Head of caudate nucleus (tissue), 42 donors: ENCODE measurements at regions not wholly inside any gene's neighbourhood (a gene's known extent, or its start where the extent isn't known, plus 50 kb on each side); places are given as distances from the start of the nearest gene placed in this dataset.

ENCODE experiments used
- DNase-seq, 42 donors: peaks; one replicate each; pipeline versions ENCODE4 v3.0.0 to v3.0.0-alpha.2; 2020 to 2021; ENCODE audit warnings: mixed read lengths in 7 of 42
- intact Hi-C: fragments of 100-400 bp; cut with DNase I; formaldehyde crosslinking; loops from one replicate; pipeline ENCODE4 v1.15.0; 2022

GRCh38 chr1:209064850-209065706, 518.4 kb upstream of the CAMK1G start:
- no peak for DNase-seq
- intact Hi-C loops, result no loop called here

GRCh38 chr1:209072481-209072880, 511.0 kb upstream of the CAMK1G start:
- no peak for DNase-seq
- intact Hi-C loops, result no loop called here

DNA sequence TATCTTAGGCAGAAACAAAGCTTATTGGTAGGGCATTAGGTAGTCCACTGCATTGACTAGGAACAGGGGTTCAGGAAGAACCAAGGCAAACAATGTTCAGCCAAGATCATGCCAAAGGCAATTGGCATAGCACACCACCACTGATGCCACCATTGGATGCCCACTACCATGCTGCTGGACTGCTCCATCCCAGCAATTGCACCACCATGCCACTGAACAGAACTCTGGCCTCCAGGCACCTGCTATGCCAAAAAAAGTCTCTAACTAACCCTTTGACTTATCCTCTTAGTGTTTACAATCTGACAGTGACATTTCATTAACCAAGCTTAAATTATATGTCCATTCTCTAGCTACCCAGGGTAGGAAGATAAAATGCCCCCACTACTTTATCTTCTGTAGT, 509.6 kb upstream of the CAMK1G start:
- DNase-seq, result no peak
- intact Hi-C loops, result no loop called here

DNA sequence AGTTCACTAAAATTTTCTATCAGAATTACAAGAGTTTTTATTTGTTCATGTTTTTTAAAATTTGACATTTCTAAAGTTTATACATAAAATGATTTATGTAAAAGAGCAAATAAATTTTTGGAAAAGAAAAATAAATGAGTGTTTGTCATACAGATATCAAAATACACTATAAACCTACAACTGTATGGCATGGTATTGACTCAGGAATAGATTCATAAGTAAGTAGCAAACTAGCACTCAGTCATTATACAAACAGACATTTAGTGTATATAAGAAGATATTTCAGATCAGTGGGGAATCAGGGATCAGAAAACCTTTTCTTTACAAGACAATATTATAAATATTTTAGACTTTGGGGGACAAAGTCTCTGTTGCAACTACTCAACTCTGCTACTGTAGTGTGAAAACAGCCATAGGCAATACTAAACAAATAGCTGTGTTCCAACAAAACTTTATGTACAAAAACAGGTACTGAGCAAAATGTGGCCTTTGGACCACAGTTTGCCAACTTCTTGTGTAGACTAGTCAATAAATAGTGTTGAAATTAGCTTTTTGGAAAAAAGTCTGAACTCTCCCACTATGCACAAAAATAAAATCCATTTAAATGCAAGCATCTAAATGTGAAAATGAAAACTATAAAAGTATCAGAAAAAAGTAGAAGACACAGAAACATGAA, 508.8 kb upstream of the CAMK1G start:
- DNase-seq, result no peak
- intact Hi-C loops, result no loop called here

GRCh38 chr1:209076688-209077087, 506.8 kb upstream of the CAMK1G start:
- no peak for DNase-seq
- intact Hi-C loops, result no loop called here

GRCh38 chr1:209080170-209080781, 503.2 kb upstream of the CAMK1G start:
- intact Hi-C loops, result no loop called here
- DNase-seq, result no peak

DNA sequence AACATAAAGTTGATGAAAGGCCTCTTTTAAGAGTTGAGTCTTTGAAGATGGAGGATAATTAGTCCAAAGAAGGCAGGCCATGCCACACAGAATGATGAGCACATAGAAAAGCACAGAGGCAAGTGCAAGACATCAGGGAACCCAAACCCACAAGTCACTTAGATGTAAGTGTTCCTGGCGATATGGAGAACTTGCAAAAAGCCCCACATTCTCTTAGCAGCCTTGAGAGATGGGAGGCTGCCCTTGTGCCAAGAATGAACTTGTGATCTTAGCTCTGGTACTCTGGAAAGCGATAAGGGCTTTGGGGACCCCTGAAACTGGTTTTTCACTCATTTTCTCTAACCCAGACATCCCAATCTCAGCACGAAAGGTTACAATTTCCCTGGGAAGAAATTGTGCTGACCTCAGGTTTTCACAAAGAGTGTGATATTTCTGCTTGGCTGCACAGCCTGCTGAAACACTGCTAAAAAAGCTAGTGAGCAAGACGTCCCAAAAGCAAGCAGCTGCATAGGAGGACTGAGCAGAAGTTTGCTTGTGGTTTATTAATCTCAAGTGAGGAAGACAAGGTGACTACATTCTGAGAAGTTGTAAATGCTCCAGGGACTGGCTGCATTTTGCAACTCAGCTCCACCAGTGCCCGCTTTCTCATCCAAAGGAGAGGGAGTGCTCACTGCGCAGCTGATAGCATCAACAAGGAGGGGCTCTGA, 496.9 kb upstream of the CAMK1G start:
- DNase-seq, result no peak
- intact Hi-C loops, result no loop called here

DNA sequence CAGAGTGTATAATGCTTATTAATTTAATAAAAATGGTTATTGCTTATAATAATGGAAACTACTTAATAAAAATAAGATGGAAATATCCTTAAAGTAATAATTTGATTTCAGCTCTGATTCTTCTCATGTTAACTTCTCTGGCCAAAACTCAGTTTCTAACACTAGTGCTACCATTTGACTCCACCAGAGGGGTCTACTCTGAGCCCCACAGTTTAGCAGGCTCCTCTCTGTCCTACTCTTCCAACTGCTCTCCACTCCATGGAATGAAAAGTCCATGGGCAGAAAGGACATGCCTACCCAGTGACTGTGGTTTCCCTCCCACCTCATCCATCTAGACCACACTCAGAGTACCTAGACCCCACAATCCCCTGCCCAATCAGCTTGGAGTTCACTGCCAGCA, 489.1 kb upstream of the CAMK1G start:
- DNase-seq, result no peak
- intact Hi-C loops, result no loop called here

- intact Hi-C loops, result no loop called here
- DNase-seq, result no peak
Observed at GRCh38 chr1:209095627-209096595, 487.6 kb upstream of the CAMK1G start.

GRCh38 chr1:209100460-209100859, 483.1 kb upstream of the CAMK1G start:
- intact Hi-C loops, result no loop called here
- peak in 1 of 42 donors; percentile 8 for DNase-seq

- intact Hi-C loops, result no loop called here
Observed at GRCh38 chr1:209101106-209101505, 482.4 kb upstream of the CAMK1G start.

DNA sequence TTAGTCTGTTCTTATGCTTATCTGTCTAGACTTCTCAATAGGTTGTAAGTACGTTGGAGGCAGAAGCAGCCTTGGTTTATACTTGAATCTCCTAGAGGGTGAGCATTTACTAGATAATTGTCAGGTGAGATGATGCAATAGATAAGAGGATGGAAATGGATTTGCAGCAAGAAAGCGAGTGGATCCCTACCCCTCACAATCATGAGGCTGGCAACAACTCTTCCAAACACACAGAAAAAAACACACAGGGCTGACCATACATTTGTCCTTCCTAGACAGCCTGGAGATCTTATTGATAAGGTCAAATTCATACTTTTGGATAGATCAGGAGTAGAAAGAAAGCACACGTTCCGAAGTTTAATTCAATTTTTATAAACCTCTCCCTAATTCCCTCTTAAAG, 481.4 kb upstream of the CAMK1G start:
- DNase-seq, result no peak
- intact Hi-C loops, result no loop called here

More at GRCh38 chr1:209101106-209101505, 482.4 kb upstream of the CAMK1G start:
- DNase-seq, result peak in 12 of 42 donors; percentile 8 to 71 (median 26)

DNA sequence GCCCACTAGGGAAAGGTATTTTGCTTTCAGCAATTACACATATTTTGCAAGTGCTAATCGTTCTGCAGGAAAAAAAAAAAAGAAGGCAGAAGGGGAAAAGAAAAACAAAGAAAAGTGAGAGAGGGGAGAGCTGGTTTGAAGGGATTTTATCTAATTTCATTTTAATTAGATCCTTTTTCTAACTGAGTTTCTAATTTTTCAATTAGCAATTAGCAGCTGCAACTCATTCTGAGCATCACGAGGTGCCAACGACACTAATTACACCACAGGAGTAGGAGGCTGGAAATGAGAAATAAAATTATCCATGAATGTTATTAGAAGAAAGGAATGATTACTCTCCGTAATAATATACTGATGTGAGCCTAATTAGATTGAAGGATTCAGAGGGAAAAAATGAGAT, 481.0 kb upstream of the CAMK1G start:
- intact Hi-C loops, result no loop called here

DNA sequence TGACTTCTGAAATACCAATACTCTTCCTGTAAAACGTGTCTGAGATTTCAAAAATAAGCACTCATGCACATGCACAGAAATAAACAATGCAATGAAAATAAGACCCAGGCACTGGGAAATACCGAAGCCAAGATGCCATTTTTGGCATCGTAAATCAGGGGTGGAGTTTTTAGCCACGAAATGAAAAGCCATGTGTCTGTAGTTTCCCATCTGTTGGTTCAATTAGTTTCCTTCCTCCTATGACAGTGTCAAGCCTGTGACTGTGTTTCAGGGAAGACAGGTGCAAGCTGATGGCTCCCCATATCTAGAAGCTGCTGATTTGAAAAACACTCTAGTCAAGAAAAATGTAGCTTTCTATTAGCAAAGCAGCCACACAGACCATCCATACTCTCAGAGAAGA, 480.4 kb upstream of the CAMK1G start:
- intact Hi-C loops, result no loop called here
- DNase-seq, result no peak

More for the DNA sequence above, 481.0 kb upstream of the CAMK1G start:
- no peak for DNase-seq

GRCh38 chr1:209104646-209105045, 478.9 kb upstream of the CAMK1G start:
- DNase-seq, result no peak
- intact Hi-C loops, result no loop called here

DNA sequence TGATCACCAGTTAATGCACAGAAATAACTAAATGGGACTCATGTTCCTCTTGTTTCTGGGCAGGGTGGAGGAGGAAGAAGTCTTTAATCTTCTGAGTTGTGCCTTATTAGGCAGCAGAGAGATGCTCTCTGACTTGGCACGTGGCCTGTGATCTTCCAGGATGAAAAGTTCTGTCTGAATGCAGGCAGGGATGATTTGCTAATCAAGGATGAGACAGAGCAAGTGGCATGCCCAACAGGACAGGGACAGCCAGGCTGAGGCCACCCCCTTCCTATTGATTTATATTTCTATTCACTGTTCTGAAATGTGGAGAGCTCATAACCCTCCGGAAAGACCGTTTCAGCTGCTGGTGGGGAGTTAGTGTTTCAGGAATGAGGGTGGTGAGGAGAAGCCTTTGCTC, 477.8 kb upstream of the CAMK1G start:
- no peak for DNase-seq
- intact Hi-C loops, result no loop called here

DNA sequence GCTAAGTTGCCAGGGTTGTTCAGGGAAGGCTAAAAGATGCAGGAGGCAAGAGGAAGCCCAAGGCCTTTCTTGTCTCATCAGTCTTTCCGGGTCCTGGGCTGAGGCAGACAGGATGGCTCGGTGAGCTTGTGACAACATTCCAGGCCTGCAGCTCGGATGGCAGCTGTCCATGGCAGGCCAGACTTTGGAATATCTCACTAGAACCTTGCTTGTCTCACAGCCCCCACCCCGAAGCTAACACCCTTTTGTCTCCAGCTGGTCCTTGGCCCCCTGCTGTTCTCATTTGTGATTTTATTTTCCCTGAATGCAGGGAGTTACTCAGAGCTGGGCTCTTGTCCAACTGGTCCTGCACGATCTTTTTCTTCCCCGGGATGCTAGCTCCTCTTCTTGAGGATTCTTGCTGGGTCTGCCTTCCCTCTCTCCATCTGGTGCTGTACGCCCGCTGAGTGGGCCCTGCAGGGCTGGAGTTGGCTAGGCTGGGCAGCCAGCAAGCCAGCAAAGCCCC, 477.2 kb upstream of the CAMK1G start:
- DNase-seq, result peak in 7 of 42 donors; percentile 6 to 56 (median 22)
- intact Hi-C loops, result no loop called here

- intact Hi-C loops, result no loop called here
- DNase-seq, result no peak
Observed at GRCh38 chr1:209106861-209107260, 476.7 kb upstream of the CAMK1G start.
